Fibroblast of skin of right biceps (primary cell): ENCODE measurements at regions not wholly inside any gene's neighbourhood (a gene's known extent, or its start where the extent isn't known, plus 50 kb on each side); places are given as distances from the start of the nearest gene placed in this dataset.
"Not testable (repeated sequence)": the region's sequence is repeated elsewhere in the genome, so short reads cannot be mapped to it uniquely, and the experiment has no call there.

ENCODE experiments used
- DNase-seq: peaks from one replicate; pipeline ENCODE4 v3.0.0-alpha.2; 2013

DNA sequence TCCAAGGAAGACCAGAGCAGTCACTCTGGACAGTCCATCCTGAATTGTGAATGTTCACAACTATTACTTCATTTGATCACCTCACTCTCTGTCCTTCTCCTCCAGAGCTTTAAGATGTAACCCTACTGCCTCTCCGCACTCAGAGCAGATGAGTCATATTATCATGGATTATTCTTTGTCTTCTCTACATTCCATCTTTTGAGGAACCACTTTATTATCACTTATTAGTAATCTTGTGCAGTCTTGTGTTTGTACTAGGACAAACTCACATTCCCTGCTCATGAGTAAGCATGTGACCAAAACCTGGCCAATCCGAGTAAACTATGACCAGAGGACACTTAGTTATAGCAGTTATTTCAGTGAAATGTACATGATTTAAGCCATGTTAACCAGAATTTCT lies 401.5 kb upstream of the ADGRB3 start:
- DNase-seq, result peak; percentile 72

- DNase-seq, result peak; percentile 40
These were observed 405.5 kb upstream of the ADGRB3 start for GRCh38 chr6:68229566-68229965.

- DNase-seq, result peak; percentile 33
These were observed 408.6 kb upstream of the ADGRB3 start for GRCh38 chr6:68226460-68226859.

DNA sequence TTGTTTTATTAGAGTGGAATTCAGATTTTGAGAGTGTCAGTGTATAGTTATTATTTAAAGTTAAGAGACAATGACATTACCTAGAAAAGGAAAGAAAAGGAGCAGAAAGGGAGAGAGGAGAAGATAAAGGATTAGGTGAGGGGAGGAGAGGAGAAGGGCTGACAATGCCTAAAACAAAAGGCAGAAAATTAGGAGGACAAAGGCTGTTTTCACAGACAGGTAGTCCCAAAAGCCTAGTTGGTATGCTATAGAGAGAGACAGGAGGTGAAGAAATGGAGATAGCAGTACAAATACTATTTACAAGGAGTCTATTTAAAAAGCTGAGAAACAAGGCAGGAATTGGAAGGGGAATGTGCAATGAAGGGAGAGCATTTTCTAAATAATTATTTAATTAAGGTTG lies 409.4 kb upstream of the ADGRB3 start:
- DNase-seq, result no peak

- DNase-seq, result peak; percentile 45
These were observed 423.8 kb upstream of the ADGRB3 start for GRCh38 chr6:68211242-68211795.

DNA sequence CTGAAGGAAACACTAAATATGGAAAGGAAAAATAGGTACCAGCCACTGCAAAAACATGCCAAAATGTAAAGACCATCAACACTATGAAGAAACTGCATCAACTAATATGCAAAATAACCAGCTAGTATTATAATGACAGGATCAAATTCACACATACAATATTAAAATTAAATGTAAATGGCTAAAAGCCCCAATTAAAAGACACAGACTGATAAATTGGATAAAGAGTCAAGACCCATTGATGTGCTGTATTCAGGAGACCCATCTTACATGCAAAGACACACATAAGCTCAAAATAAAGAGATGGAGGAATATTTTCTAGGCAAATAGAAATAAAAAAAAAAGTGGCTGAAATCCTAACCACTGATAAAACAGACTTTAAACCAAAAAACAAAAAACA lies 427.5 kb upstream of the ADGRB3 start:
- not testable (repeated sequence) for DNase-seq

- DNase-seq, result no peak
These were observed 434.2 kb upstream of the ADGRB3 start for GRCh38 chr6:68200929-68201328.

DNA sequence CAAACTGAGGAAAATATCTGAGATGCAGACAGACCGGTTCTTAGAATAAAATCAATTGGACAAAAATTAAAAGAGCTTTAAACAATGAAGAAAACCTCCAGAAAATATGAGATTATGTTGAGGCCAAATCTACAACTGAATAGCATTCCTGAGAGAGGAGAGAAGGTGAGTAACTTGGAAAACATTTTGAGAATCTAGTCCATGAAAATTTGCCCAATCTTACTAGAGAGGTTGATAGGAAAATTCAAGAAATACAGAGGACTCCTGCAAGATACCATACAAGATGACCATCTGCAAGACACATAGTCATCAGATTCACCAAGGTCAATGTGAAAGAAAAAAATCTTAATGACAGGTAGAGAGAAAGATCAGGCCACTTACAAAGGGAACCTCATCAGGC lies 437.7 kb upstream of the ADGRB3 start:
- peak; percentile 30 for DNase-seq

DNA sequence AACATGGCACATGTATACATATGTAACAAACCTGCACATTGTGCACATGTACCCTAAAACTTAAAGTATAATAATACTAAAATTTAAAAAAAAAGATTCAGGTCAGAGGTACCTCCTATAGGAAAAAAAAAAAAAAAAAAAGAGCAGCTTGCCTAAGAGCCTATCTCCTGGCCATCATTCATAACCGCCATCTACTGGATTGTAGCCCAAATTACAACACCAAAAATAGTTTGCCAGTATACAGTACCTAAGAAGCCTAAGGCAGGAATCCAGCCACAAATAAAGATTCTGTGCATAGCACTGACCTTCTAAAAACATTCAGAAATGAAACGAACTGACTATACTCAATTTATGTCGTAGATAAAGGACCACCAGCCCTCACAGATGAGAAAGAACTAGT lies 438.4 kb upstream of the ADGRB3 start:
- peak; percentile 42 for DNase-seq

DNA sequence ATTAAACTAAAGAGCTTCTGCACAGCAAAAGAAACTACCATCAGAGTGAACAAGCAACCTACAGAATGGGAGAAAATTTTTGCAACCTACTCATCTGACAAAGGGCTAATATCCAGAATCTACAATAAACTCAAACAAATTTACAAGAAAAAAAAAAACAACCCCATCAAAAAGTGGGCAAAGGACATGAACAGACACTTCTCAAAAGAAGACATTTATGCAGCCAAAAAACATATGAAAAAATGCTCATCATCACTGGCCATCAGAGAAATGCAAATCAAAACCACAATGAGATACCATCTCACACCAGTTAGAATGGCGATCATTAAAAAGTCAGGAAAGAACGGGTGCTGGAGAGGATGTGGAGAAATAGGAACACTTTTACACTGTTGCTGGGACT lies 439.3 kb upstream of the ADGRB3 start:
- not testable (repeated sequence) for DNase-seq

DNA sequence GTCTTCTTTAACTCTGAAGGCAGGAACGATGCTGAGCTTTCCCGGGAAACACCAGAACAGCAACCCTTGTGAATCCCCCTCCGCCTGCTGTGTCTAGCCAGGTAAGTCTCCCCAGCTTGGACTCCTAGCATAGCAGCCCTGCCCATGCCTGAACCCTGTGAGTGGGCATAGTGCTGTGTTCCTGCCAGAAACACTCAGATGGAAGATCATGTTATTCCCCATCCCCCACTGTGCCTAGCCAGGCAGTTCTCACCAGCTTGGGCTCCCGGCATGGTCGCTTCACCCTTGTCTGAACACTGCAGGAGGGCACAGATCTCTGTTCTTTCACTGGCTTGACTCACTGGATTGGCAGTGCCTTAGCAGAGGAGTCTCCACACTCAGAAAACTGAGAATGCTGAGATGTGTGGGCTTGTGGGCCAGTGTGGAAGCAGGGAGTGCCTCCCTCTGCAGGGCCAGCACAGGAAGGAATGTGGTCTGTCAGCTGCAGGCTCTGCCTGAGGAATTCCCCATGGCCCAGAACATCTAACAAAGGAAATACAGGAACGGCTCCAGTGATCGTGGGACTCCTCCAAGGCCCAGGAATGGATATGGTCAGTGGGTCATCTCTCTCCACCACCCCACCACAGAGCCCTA lies 440.1 kb upstream of the ADGRB3 start:
- DNase-seq, result no peak

DNA sequence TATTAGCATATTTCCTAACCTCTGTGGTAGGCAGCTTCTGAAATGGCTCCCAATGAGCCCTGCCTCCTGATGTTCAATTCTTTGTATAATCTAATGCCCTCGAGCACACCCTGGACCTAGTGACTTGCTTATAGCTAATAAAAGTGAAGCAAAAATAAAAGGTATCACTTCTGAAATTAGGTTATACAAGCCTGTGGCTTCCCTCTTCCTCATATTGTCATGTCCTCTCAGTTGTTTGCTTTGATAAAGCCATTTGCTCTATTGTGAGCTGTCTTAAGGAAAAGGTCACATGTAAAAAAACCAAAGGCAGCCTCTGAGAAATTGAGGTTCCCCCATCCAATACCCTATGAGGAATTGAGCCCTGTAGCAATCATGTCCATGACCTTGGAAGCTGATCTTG lies 442.1 kb upstream of the ADGRB3 start:
- DNase-seq, result no peak

DNA sequence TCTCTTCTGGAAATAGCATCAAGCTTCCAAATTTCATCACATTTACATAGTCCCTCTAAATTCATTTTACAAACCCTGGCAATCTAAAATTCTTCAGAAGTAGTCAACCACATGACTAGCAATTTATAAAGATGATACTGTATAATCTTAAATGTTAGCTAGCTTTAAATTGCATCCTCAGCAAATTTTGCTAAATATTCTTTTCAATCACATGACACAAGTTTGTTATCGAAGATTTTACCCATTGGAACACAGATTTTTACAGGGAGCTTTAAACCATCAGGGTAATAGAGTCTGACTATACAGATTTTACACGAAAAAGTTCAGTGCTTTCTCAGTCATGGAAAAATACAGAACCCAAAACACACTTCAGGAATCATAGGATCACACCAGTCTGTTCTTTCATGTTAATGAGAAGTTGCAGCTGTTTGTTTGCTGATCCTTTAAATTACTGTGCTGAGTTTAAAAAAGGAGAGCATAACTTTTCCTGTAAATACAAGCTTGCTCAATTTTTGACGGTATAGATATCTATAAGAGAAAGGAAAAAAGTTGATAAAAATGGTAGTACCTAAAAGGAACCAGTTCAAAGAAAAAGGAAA lies 445.8 kb upstream of the ADGRB3 start:
- no peak for DNase-seq

DNA sequence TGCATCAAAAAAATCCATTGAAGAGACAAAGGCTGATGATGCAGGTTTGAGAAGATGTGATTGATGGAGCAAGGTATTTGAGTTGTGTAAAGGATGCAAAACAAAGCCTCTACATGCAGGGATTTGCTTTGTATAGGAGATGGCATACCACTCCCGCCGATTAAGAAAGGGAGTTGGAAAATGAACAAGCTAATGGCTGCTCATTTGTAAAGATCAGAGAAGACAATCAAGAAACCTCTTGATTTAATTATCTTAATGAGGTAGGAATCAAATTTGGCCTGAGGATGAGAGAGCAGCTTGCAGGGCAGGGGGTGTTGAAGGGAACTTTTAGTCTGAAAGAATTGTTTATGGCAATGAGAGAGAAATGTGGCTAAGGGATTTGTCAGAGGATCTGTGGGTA lies 448.2 kb upstream of the ADGRB3 start:
- no peak for DNase-seq

GRCh38 chr6:68182386-68182785 lies 452.7 kb upstream of the ADGRB3 start:
- no peak for DNase-seq

- not testable (repeated sequence) for DNase-seq
These were observed 454.1 kb upstream of the ADGRB3 start for GRCh38 chr6:68181027-68181426.

- no peak for DNase-seq
These were observed 461.5 kb upstream of the ADGRB3 start for GRCh38 chr6:68173616-68174015.

- DNase-seq, result no peak
These were observed 465.2 kb upstream of the ADGRB3 start for GRCh38 chr6:68169922-68170321.

DNA sequence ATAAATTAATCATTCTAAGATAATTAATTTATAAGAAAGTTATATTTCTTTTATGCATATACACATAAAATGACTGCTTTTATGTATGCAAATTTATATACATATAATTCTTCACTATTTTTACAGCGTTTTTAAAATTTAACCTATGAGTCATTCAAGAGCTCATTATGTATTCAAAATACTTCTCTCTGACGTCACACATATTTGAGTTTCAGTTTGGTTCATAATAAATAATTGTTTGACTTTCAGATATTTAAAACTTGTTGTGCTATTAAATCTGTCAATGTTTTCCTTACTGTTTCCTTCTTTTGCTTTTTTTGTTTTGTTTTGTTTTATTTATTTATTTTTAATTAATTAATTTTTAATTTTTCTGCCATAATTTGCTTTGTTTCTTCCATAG lies 467.5 kb upstream of the ADGRB3 start:
- no peak for DNase-seq

DNA sequence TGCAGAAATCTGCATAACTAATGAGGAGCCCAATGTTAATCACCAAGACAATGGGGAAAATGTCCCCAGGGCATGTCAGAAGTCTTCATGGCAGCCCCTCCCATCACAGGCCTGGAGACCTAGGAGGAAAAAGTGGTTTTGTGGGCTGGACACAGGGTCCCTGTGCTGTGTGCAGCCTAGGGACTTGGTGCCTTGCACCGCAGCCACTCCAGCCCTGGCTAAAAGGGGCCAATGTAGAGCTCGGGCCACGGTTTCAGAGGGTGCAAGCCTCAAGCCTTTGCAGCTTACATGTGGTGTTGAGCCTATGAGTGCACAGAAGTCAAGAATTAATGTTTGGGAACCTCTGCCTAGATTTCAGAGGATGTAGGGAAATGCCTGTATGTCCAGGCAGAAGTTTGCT lies 474.3 kb upstream of the ADGRB3 start:
- DNase-seq, result not testable (repeated sequence)

GRCh38 chr6:68160348-68160747 lies 474.7 kb upstream of the ADGRB3 start:
- no peak for DNase-seq

DNA sequence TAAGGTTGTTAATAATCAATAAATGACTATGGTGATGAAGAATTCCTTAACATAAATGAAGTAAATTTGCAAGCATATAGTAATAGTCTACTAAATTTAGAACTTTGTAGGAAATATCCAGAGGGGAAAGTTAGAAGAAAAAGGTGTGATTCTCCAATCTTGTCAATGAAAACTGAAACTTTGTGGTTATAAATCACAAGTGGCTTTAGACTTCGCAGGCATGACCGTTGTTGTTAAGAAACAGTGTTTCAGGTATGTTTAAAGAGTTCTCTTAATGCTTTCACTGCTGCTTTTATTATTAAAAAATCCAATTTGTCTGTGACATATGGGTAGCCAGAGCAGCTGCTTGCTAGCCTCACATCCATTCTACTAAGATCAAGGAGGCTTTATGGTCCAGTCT lies 475.6 kb upstream of the ADGRB3 start:
- no peak for DNase-seq

- no peak for DNase-seq
These were observed 476.8 kb upstream of the ADGRB3 start for GRCh38 chr6:68158256-68158655.

DNA sequence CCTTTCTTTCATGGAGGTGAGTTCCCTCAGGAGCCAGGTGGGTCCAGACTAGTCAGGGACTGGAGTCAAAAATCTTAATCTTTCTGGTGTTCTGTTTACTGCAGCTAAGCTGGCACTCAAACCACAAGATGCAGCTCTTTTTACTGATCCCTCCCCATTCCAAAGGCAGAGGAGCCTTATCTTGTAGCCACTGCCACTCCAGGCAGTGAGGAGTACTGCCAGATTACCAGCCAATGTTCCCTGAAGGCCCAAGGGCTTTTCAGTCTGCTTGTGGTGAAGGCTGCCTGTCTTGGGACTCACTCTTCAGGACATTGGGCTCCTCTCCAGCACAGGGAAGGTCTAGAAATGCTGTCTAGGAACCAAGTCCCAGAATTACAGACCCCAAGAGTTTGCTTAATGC lies 490.4 kb upstream of the ADGRB3 start:
- no peak for DNase-seq

DNA sequence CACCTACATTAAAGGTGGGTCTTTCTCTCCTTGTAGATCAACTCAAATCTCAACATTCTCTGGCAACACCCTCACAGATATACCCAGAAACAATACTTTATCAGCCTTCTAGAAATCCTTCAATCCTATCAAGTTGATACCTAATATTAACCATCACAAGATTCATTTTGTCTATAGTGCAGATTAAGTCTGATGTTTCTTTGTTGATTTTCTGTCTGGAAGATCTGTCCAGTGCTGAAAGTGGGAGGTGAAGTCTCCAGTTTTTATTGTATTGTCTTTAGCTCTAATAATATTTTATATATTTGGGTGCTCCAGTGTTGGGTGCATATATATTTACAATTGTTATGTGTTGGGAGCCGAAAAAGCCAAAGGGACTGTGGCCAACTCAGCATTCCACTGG lies 493.9 kb upstream of the ADGRB3 start:
- no peak for DNase-seq
